Hematopoietic multipotent progenitor cell treated with erythropoietin and hydrocortisone succinate and interleukin-3 and kit ligand, for 8 days (in vitro differentiated cells): ENCODE measurements at regions not wholly inside any gene's neighbourhood (a gene's known extent, or its start where the extent isn't known, plus 50 kb on each side); places are given as distances from the start of the nearest gene placed in this dataset.
"Not testable (repeated sequence)": the region's sequence is repeated elsewhere in the genome, so short reads cannot be mapped to it uniquely, and the experiment has no call there.

Experiments used
- DNase-seq: peaks from one replicate; pipeline ENCODE4 v3.0.0-alpha.2; 2015

GRCh38 chr2:179322289-179322688 lies 57.7 kb upstream of the SESTD1 start:
- DNase-seq, result no peak

- DNase-seq, result not testable (repeated sequence)
Measured at GRCh38 chr2:179321034-179321433, 56.4 kb upstream of the SESTD1 start.

- not testable (repeated sequence) for DNase-seq
Measured at GRCh38 chr2:179314729-179315128, 50.1 kb upstream of the SESTD1 start.
